HCT116 (cell line): ENCODE measurements at regions not wholly inside any gene's neighbourhood (a gene's known extent, or its start where the extent isn't known, plus 50 kb on each side); places are given as distances from the start of the nearest gene placed in this dataset.

Experiments
- ATAC-seq: fragments of 200-7000 bp; cut with Tn5 transposase; 2 replicates; pipeline ENCODE4 v1.9.1; 2020; ENCODE audit warnings: mild to moderate bottlenecking, moderate library complexity
- BruUV-seq: library from RNA; stranded (reverse); fragments of 400-500 nt; replicated peaks from 2 replicates; lab custom pipeline; 2021; lab: Mats Ljungman, UMichigan
- CTCF ChIA-PET: fragments of 300-600 bp; sonication (Branson Sonifier 250); formaldehyde crosslinking; loops from one replicate; lab custom pipeline; 2021; ENCODE audit warnings: antibody characterized with exemption; lab: Charles Lee
- POLR2A ChIA-PET: fragments of 300-600, 350-600 bp; sonication (Branson Sonifier 250); formaldehyde crosslinking; loops from one replicate; lab custom pipeline; 2021; ENCODE audit warnings: antibody characterized with exemption; lab: Charles Lee
- RAD21 ChIA-PET, 2 experiments: fragments of 300-600 bp; sonication (Branson Sonifier 250); formaldehyde crosslinking; loops; one replicate each; lab custom pipeline; 2023; ENCODE audit warnings: low total read pairs in 2 of 2; ENCODE audit not compliant: uncharacterized antibody in 2 of 2, unreplicated experiment in 2 of 2, low non-redundant PET in 1 of 2; lab: Charles Lee
- DNase-seq: peaks from one replicate; pipeline ENCODE4 v3.0.0-alpha.2; 2010; ENCODE audit warnings: low read depth, low spot score
- H2AFZ ChIP-seq: fragments of 200-600 bp; shearing (Covaris generic), sonication (generic); 2 replicates; pipeline ENCODE4 v1.6.1; 2017; ENCODE audit warnings: low read depth, mixed run types, mixed read lengths, antibody characterized with exemption, low read length; ENCODE audit not compliant: poor library complexity, severe bottlenecking
- H3K27ac ChIP-seq: 2 replicates; pipeline ENCODE4 v1.5.1; 2012; ENCODE audit warnings: low read depth, low read length
- H3K27me3 ChIP-seq: fragments of 200-600 bp; sonication (generic); 2 replicates; pipeline ENCODE4 v1.6.1; 2016; ENCODE audit warnings: mixed run types, low read length, mixed read lengths; ENCODE audit not compliant: insufficient read depth
- H3K36me3 ChIP-seq, 2 experiments: fragments of 200-500 bp in 1 of 2; fragments of 200-600 bp in 1 of 2; sonication (Bioruptor generic) in 1 of 2; sonication (generic) in 1 of 2; 2 replicates each; pipeline versions ENCODE4 v1.5.1 to v1.6.1; 2014 to 2016; ENCODE audit warnings: low read length in 2 of 2, inconsistent platforms in 1 of 2, mixed read lengths in 1 of 2, mixed run types in 1 of 2; ENCODE audit not compliant: insufficient read depth in 2 of 2, control insufficient read depth in 1 of 2
- H3K4me1 ChIP-seq, 2 experiments: fragments of 200-600 bp in 1 of 2; sonication (generic) in 1 of 2; 2 replicates each; pipeline versions ENCODE4 v1.5.1 to v1.6.1; 2012 to 2017; ENCODE audit warnings: low read length in 2 of 2, inconsistent platforms in 1 of 2, mild to moderate bottlenecking in 1 of 2, mixed read lengths in 1 of 2, mixed run types in 1 of 2, moderate library complexity in 1 of 2; ENCODE audit not compliant: insufficient read depth in 2 of 2, control insufficient read depth in 1 of 2
- H3K4me2 ChIP-seq: fragments of 200-600 bp; sonication (generic); 2 replicates; pipeline ENCODE4 v1.6.1; 2017; ENCODE audit warnings: mixed run types, low read length, mixed read lengths
- H3K4me3 ChIP-seq, 2 experiments: fragments of 200-600 bp in 1 of 2; sonication (generic) in 1 of 2; replicated peaks in 1 of 2; 2 replicates each; pipeline ENCODE4 v1.5.1; 2011 to 2016; ENCODE audit warnings: low read length in 2 of 2, control low read depth in 1 of 2, low read depth in 1 of 2, mild to moderate bottlenecking in 1 of 2, mixed read lengths in 1 of 2, mixed run types in 1 of 2
- H3K79me2 ChIP-seq: fragments of 200-600 bp; sonication (generic); 2 replicates; pipeline ENCODE4 v1.6.1; 2017; ENCODE audit warnings: mild to moderate bottlenecking, mixed run types, low read length, moderate library complexity, mixed read lengths; ENCODE audit not compliant: insufficient read depth
- H3K9ac ChIP-seq: fragments of 200-600 bp; sonication (generic); 2 replicates; pipeline ENCODE4 v1.6.1; 2016; ENCODE audit warnings: low read length, mixed read lengths
- H3K9me2 ChIP-seq: fragments of 200-600 bp; sonication (generic), shearing (Covaris generic); 2 replicates; pipeline ENCODE4 v1.6.1; 2017; ENCODE audit warnings: mixed run types, mild to moderate bottlenecking, moderate library complexity; ENCODE audit not compliant: insufficient read depth
- H3K9me3 ChIP-seq, 2 experiments: fragments of 200-500 bp in 1 of 2; fragments of 200-600 bp in 1 of 2; sonication (Bioruptor generic) in 1 of 2; sonication (generic) in 1 of 2; 2 replicates each; pipeline ENCODE4 v1.6.1; 2014 to 2017; ENCODE audit warnings: low read length in 2 of 2, mixed read lengths in 2 of 2, inconsistent platforms in 1 of 2, low read depth in 1 of 2, mild to moderate bottlenecking in 1 of 2, mixed run types in 1 of 2, moderate library complexity in 1 of 2; ENCODE audit not compliant: control insufficient read depth in 1 of 2, insufficient read depth in 1 of 2
- H4K20me1 ChIP-seq: fragments of 200-600 bp; sonication (generic), shearing (Covaris generic); 2 replicates; pipeline ENCODE4 v1.6.1; 2017; ENCODE audit warnings: mixed run types, mild to moderate bottlenecking, moderate library complexity; ENCODE audit not compliant: insufficient read depth
- CEBPB ChIP-seq: IDR thresholded peaks from 2 replicates; pipeline ENCODE4 v1.6.1; 2012; ENCODE audit warnings: low read depth
- EGR1 ChIP-seq: IDR thresholded peaks from 2 replicates; pipeline ENCODE4 v1.6.1; 2012; ENCODE audit warnings: low read depth
- ELF1 ChIP-seq: IDR thresholded peaks from 2 replicates; pipeline ENCODE4 v1.6.1; 2012; ENCODE audit warnings: low read depth, borderline replicate concordance
- JUND ChIP-seq: IDR thresholded peaks from 2 replicates; pipeline ENCODE4 v1.6.1; 2012
- POLR2AphosphoS5 ChIP-seq: IDR thresholded peaks from 2 replicates; pipeline ENCODE4 v1.6.1; 2011; ENCODE audit warnings: mild to moderate bottlenecking, low read depth, low read length, moderate library complexity
- RAD21 ChIP-seq: IDR thresholded peaks from 2 replicates; pipeline ENCODE4 v1.6.1; 2012; ENCODE audit warnings: low read depth, mild to moderate bottlenecking
- SRF ChIP-seq: IDR thresholded peaks from 2 replicates; pipeline ENCODE4 v1.6.1; 2012; ENCODE audit warnings: low read depth
- intact Hi-C: fragments of 100-400 bp; cut with micrococcal nuclease; formaldehyde crosslinking; loops from 2 replicates; pipeline ENCODE4 v1.10.0; 2022
- TF ChIP-seq, protein P1 (sequence below): IDR thresholded peaks from 2 replicates; pipeline ENCODE4 v1.6.1; 2011; ENCODE audit warnings: mild to moderate bottlenecking, low read length, moderate library complexity; ENCODE audit not compliant: insufficient replicate concordance; ENCODE audit errors: extremely low read depth
- TF ChIP-seq, protein P2 (sequence below), 3 experiments: fragments of 200-600 bp in 1 of 3; sonication (generic) in 1 of 3; IDR thresholded peaks in 2 of 3; conservative IDR thresholded peaks in 1 of 3; 2 replicates each; pipeline ENCODE4 v1.5.1; 2012 to 2017; ENCODE audit warnings: low read depth in 2 of 3, low read length in 2 of 3, antibody characterized with exemption in 1 of 3, borderline replicate concordance in 1 of 3, control low read depth in 1 of 3, mild to moderate bottlenecking in 1 of 3, mixed read lengths in 1 of 3, mixed run types in 1 of 3, moderate library complexity in 1 of 3; ENCODE audit not compliant: insufficient read depth in 1 of 3

DNA sequence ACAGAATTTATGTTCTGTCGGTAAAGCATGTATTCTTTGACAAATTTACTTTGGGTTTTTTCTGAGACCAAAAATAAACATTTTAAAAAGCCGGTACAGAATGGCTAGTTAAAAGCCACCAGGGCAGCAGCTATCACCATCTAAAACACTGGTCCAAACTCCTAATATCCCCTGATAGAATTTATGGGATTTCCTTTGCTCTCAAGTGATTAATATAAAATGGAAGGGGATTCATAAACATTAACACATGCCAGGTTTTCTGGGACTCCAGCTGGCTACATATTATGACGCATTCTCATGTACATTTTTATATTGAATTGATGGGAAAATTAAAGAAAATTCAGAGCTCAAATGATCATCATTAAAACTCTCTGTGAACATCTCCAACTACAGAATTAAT is 640.8 kb downstream of the C12orf50 start:
- ATAC-seq = no peak
- ChIA-PET CTCF (no interaction called here), RAD21 (no interaction called here), POLR2A (no interaction called here)
- H2AFZ ChIP-seq = no peak overlapping the region
- H3K27ac ChIP-seq = no peak overlapping the region
- no peak overlapping the region for H3K9ac ChIP-seq
- intact Hi-C loops = no loop called here
- H3K36me3 ChIP-seq = no peaks in the 10 kb centered on the region
- no peaks in the 10 kb centered on the region for H3K27me3 ChIP-seq
- DNase-seq = no peak
- no TSS peak for BruUV-seq
- no peaks in the 10 kb centered on the region for H3K9me3 ChIP-seq
- H3K4me1 ChIP-seq = peaks cover 0 to 10% of the 10 kb centered on the region in 2 experiments; a peak in 2 of 4 replicates
- TF ChIP-seq EGR1 (no peak), CEBPB (no peak), RAD21 (no peak), ELF1 (no peak), SRF (no peak), JUND (no peak), POLR2AphosphoS5 (no peak)
- TF ChIP-seq, protein P1, sequence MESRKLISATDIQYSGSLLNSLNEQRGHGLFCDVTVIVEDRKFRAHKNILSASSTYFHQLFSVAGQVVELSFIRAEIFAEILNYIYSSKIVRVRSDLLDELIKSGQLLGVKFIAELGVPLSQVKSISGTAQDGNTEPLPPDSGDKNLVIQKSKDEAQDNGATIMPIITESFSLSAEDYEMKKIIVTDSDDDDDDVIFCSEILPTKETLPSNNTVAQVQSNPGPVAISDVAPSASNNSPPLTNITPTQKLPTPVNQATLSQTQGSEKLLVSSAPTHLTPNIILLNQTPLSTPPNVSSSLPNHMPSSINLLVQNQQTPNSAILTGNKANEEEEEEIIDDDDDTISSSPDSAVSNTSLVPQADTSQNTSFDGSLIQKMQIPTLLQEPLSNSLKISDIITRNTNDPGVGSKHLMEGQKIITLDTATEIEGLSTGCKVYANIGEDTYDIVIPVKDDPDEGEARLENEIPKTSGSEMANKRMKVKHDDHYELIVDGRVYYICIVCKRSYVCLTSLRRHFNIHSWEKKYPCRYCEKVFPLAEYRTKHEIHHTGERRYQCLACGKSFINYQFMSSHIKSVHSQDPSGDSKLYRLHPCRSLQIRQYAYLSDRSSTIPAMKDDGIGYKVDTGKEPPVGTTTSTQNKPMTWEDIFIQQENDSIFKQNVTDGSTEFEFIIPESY = no peak
- TF ChIP-seq, protein P2, sequence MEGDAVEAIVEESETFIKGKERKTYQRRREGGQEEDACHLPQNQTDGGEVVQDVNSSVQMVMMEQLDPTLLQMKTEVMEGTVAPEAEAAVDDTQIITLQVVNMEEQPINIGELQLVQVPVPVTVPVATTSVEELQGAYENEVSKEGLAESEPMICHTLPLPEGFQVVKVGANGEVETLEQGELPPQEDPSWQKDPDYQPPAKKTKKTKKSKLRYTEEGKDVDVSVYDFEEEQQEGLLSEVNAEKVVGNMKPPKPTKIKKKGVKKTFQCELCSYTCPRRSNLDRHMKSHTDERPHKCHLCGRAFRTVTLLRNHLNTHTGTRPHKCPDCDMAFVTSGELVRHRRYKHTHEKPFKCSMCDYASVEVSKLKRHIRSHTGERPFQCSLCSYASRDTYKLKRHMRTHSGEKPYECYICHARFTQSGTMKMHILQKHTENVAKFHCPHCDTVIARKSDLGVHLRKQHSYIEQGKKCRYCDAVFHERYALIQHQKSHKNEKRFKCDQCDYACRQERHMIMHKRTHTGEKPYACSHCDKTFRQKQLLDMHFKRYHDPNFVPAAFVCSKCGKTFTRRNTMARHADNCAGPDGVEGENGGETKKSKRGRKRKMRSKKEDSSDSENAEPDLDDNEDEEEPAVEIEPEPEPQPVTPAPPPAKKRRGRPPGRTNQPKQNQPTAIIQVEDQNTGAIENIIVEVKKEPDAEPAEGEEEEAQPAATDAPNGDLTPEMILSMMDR (IDR thresholded peaks at IDR 0.05 in 2 of 3, conservative IDR thresholded peaks at IDR 0.05 in 1 of 3; ENCODE audit: borderline replicate concordance in 1 of 3, insufficient read depth in 1 of 3, low read depth in 2 of 3, low read length in 2 of 3) = no peak
- H4K20me1 ChIP-seq = no peaks in the 10 kb centered on the region
- H3K4me3 ChIP-seq = no peak overlapping the region
- no peaks in the 10 kb centered on the region for H3K79me2 ChIP-seq
- H3K4me2 ChIP-seq = no peak overlapping the region
- H3K9me2 ChIP-seq = no peaks in the 10 kb centered on the region
